A549 (cell line): ENCODE measurements at regions not wholly inside any gene's neighbourhood (a gene's known extent, or its start where the extent isn't known, plus 50 kb on each side); places are given as distances from the start of the nearest gene placed in this dataset.

Experiments used
- ATAC-seq, 2 experiments: fragments of 200-7000 bp in 1 of 2; fragments of >200 bp in 1 of 2; cut with Nextera tagmentation in 1 of 2; cut with Tn5 transposase in 1 of 2; 3 replicates each; pipeline versions ENCODE4 v1.8.0 to v1.9.1; 2018 to 2020; ENCODE audit warnings: mild to moderate bottlenecking in 1 of 2, moderate library complexity in 1 of 2
- CTCF ChIA-PET: fragments of 300-600 bp; sonication (Branson Sonifier 250); formaldehyde crosslinking; extraction: SDS; loops from one replicate; lab custom pipeline; 2021; ENCODE audit warnings: antibody characterized with exemption, inconsistent platforms; lab: Yijun Ruan, JAX
- POLR2A ChIA-PET: fragments of 350-600 bp; formaldehyde crosslinking; extraction: SDS; loops from one replicate; lab custom pipeline; 2021; ENCODE audit warnings: antibody characterized with exemption, inconsistent platforms; lab: Yijun Ruan, JAX
- DNase-seq, 2 experiments: peaks; one replicate each; pipeline versions ENCODE4 v3.0.0 to v3.0.0-alpha.2; 2011 to 2016; ENCODE audit warnings: low read depth in 1 of 2, low spot score in 1 of 2
- FAIRE-seq: peaks from 2 replicates; lab custom pipeline; 2011; peaks lifted over from hg19 to GRCh38; lab: Jason Lieb, UNC
- H3K27ac ChIP-seq, 2 experiments: fragments of >200 bp; sonication (Bioruptor Twin); formaldehyde crosslinking; 3 replicates each; pipeline ENCODE4 v1.5.1; 2016 to 2017
- H3K4me1 ChIP-seq: fragments of >200 bp; sonication (Bioruptor Twin); formaldehyde crosslinking; 3 replicates; pipeline ENCODE4 v1.6.1; 2016
- H3K4me2 ChIP-seq: fragments of >200 bp; sonication (Bioruptor Twin); formaldehyde crosslinking; 3 replicates; pipeline ENCODE4 v1.6.1; 2016
- H3K4me3 ChIP-seq: fragments of >200 bp; sonication (Bioruptor Twin); formaldehyde crosslinking; 3 replicates; pipeline ENCODE4 v1.5.1; 2016
- H3K9me3 ChIP-seq: fragments of >200 bp; sonication (Bioruptor Twin); formaldehyde crosslinking; 3 replicates; pipeline ENCODE4 v1.6.1; 2016
- BHLHE40 ChIP-seq: IDR thresholded peaks from 2 replicates; pipeline ENCODE4 v1.6.1; 2012; ENCODE audit warnings: low read depth, low read length, inconsistent platforms
- CBX2 ChIP-seq: fragments of 200-600 bp; sonication (generic); IDR thresholded peaks from 2 replicates; pipeline ENCODE4 v1.6.1; 2016; ENCODE audit warnings: low read depth, mild to moderate bottlenecking, borderline replicate concordance
- EHF ChIP-seq: fragments of 250-450 bp; sonication (Bioruptor Pico); IDR thresholded peaks from 2 replicates; pipeline ENCODE4 v1.5.0; 2020; ENCODE audit warnings: mild to moderate bottlenecking
- EP300 ChIP-seq, 2 experiments: fragments of >200 bp; sonication (Bioruptor Twin); formaldehyde crosslinking; IDR thresholded peaks; 2 replicates in 1 of 2; 3 replicates in 1 of 2; pipeline ENCODE4 v1.6.1; 2016 to 2017
- ESRRA ChIP-seq: fragments of 150-350 bp; IDR thresholded peaks from 2 replicates; pipeline ENCODE4 v1.6.1; 2014; ENCODE audit warnings: mild to moderate bottlenecking, low read length, borderline replicate concordance
- FOSB ChIP-seq: fragments of 250-450 bp; sonication (Bioruptor Pico); IDR thresholded peaks from 2 replicates; pipeline ENCODE4 v1.5.0; 2020; ENCODE audit warnings: mild to moderate bottlenecking, moderate library complexity
- HDAC2 ChIP-seq: fragments of 200-600 bp; sonication (generic); IDR thresholded peaks from 2 replicates; pipeline ENCODE4 v1.6.1; 2016
- HOXB5 ChIP-seq: fragments of 250-450 bp; sonication (Bioruptor Pico); IDR thresholded peaks from 2 replicates; pipeline ENCODE4 v1.5.0; 2020; ENCODE audit warnings: mild to moderate bottlenecking, moderate library complexity
- JUN ChIP-seq, 2 experiments: fragments of >200 bp; sonication (Bioruptor Twin); formaldehyde crosslinking; IDR thresholded peaks; 2 replicates in 1 of 2; 3 replicates in 1 of 2; pipeline ENCODE4 v1.6.1; 2016 to 2017
- KDM1A ChIP-seq: fragments of 200-600 bp; sonication (generic); IDR thresholded peaks from 2 replicates; pipeline ENCODE4 v1.6.1; 2016; ENCODE audit warnings: low read depth, mild to moderate bottlenecking
- NPAS2 ChIP-seq: fragments of 250-450 bp; sonication (Bioruptor Pico); IDR thresholded peaks from 2 replicates; pipeline ENCODE4 v1.8.0; 2022; ENCODE audit warnings: mild to moderate bottlenecking, moderate library complexity, borderline replicate concordance
- PHF8 ChIP-seq: fragments of 200-600 bp; sonication (generic); IDR thresholded peaks from 2 replicates; pipeline ENCODE4 v1.6.1; 2016; ENCODE audit warnings: low read depth, mild to moderate bottlenecking, antibody characterized with exemption, moderate library complexity, borderline replicate concordance
- POLR2AphosphoS2 ChIP-seq: conservative IDR thresholded peaks from 2 replicates; pipeline ENCODE4 v1.6.1; 2012; ENCODE audit warnings: low read length, improper control_type of control experiment, inconsistent platforms
- RAD21 ChIP-seq, 2 experiments: fragments of >200 bp in 1 of 2; sonication (Bioruptor Twin) in 1 of 2; formaldehyde crosslinking in 1 of 2; IDR thresholded peaks in 1 of 2; conservative IDR thresholded peaks in 1 of 2; 2 replicates in 1 of 2; 3 replicates in 1 of 2; pipeline ENCODE4 v1.6.1; 2012 to 2018; ENCODE audit warnings: inconsistent platforms in 1 of 2
- RNF2 ChIP-seq: fragments of 200-600 bp; sonication (generic); IDR thresholded peaks from 2 replicates; pipeline ENCODE4 v1.6.1; 2016; ENCODE audit warnings: low read depth, mild to moderate bottlenecking, antibody characterized with exemption, moderate library complexity, borderline replicate concordance
- SMC3 ChIP-seq: fragments of >200 bp; sonication (Bioruptor Twin); formaldehyde crosslinking; IDR thresholded peaks from 3 replicates; pipeline ENCODE4 v1.6.1; 2018; ENCODE audit warnings: inconsistent platforms
- WGBS: methylation state at CpG from one replicate; pipeline ENCODE4 v1.1.6; 2017; ENCODE audit errors: missing lambda C conversion rate; 5-methylcytosine and 5-hydroxymethylcytosine counted together
- TF ChIP-seq, protein P1 (sequence below): fragments of 450-650 bp; IDR thresholded peaks from 2 replicates; pipeline ENCODE4 v1.6.1; 2014; ENCODE audit warnings: antibody characterized with exemption
- TF ChIP-seq, protein P2 (sequence below): fragments of >200 bp; sonication (Bioruptor Twin); formaldehyde crosslinking; IDR thresholded peaks from 2 replicates; pipeline ENCODE4 v1.6.1; 2016
- TF ChIP-seq, protein P3 (sequence below): IDR thresholded peaks from 2 replicates; pipeline ENCODE4 v1.6.1; 2012
- TF ChIP-seq, protein P4 (sequence below): fragments of >200 bp; sonication (Bioruptor Twin); formaldehyde crosslinking; IDR thresholded peaks from 3 replicates; pipeline ENCODE4 v1.5.1; 2016
- TF ChIP-seq, protein P5 (sequence below): fragments of 200-600 bp; sonication (generic); IDR thresholded peaks from 2 replicates; pipeline ENCODE4 v1.6.1; 2016; ENCODE audit warnings: antibody characterized with exemption, mild to moderate bottlenecking, moderate library complexity
- TF ChIP-seq, protein P6 (sequence below): fragments of >200 bp; sonication (Bioruptor Twin); formaldehyde crosslinking; IDR thresholded peaks from 3 replicates; pipeline ENCODE4 v1.6.1; 2016

DNA sequence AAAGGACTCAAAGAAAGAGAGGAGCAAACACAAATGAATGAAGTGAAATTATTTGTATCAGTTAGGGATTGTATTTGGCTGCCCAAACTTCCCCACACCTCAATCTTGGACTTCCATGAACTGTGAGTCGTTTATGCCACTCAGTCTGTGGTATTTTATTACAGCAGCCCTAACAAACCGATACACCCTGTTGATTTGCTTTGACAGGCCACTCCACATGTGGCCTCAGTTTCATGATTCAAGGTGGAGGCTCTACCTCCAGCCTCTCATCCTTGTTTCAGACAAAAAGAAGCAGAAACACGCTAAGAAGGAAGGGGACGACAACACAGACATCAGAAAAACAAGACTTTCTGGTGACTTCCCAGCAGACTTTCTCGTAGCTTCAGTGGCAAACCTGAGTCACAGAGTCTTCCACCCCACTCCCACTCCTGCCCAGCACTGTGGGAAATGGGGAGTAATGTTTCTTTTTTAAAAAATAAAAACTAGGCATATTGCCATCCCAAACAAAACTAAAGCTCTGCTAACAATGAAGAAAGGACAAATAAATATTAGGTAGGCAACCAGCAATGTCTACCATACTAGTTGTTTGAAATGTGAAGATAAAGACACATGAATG lies 52.2 kb upstream of the ABCA1 start:
- H3K9me3 ChIP-seq: no peaks in the 10 kb centered on the region
- ATAC-seq (no peak), DNase-seq (no peak), FAIRE-seq (no peak)
- no peak overlapping the region for H3K4me2 ChIP-seq
- POLR2A ChIA-PET: no interaction called here
- no peak for TF ChIP-seq HDAC2
- TF ChIP-seq, protein P1, sequence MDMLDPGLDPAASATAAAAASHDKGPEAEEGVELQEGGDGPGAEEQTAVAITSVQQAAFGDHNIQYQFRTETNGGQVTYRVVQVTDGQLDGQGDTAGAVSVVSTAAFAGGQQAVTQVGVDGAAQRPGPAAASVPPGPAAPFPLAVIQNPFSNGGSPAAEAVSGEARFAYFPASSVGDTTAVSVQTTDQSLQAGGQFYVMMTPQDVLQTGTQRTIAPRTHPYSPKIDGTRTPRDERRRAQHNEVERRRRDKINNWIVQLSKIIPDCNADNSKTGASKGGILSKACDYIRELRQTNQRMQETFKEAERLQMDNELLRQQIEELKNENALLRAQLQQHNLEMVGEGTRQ: no peak
- TF ChIP-seq KDM1A: no peak
- TF ChIP-seq NPAS2: no peak
- TF ChIP-seq POLR2AphosphoS2: no peak
- TF ChIP-seq, protein P2, sequence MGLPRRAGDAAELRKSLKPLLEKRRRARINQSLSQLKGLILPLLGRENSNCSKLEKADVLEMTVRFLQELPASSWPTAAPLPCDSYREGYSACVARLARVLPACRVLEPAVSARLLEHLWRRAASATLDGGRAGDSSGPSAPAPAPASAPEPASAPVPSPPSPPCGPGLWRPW: no peak
- no peak overlapping the region for H3K4me3 ChIP-seq
- no peak overlapping the region for H3K27ac ChIP-seq
- H3K4me1 ChIP-seq: no peaks in the 10 kb centered on the region
- 66% methylated on average over 5 of the region's 5 CpGs for WGBS
- CTCF ChIA-PET: interaction anchor here (0.6 to 1.2 kb wide), 3 partner anchors 18 to 435 kb away, joined by 3 read pairs; no protein-coding TSS in a partner anchor

DNA sequence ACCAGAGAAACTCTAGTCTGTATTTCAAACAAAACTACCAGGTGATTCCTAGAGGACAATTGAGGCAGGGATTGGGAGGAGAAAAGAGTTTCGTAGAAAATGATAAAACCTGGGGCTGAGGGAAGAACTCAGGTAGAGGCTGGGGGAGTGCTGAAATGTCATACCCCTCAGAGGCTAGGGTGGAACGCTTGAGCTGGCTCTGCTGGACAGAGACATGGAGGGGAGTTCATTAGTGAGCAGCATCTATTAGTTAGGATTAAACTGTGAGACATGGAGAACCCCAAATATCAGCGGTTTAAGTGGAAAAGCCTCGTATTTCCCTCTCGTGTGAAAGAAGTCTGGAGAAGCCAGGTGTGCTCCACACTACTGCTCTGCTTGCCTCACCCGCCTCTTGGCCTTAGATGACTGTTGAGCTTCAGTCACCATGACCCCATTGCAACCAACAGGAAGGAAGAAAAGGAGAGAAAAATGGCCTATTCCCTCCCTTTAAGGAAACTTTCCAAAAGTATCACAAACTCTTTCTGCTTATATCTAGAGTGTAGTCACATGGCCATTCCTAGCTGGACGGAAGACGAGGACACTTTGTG lies 53.7 kb upstream of the ABCA1 start:
- H3K9me3 ChIP-seq: no peaks in the 10 kb centered on the region
- WGBS: 83% methylated on average over 8 of the region's 8 CpGs
- no peak overlapping the region for H3K4me3 ChIP-seq
- POLR2A ChIA-PET: interaction anchor here (0.6 kb wide), 1 partner anchor 54 kb away, joined by 5 read pairs; no protein-coding TSS in a partner anchor
- FAIRE-seq (no peak), ATAC-seq (no peak), DNase-seq (no peak)
- TF ChIP-seq HOXB5 (CRISPR knock-in tag) (no peak), BHLHE40 (no peak), FOSB (CRISPR knock-in tag) (no peak), POLR2AphosphoS2 (no peak), RNF2 (no peak), EHF (CRISPR knock-in tag) (no peak)
- TF ChIP-seq, protein P3, sequence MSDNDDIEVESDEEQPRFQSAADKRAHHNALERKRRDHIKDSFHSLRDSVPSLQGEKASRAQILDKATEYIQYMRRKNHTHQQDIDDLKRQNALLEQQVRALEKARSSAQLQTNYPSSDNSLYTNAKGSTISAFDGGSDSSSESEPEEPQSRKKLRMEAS: no peak
- TF ChIP-seq, protein P4, sequence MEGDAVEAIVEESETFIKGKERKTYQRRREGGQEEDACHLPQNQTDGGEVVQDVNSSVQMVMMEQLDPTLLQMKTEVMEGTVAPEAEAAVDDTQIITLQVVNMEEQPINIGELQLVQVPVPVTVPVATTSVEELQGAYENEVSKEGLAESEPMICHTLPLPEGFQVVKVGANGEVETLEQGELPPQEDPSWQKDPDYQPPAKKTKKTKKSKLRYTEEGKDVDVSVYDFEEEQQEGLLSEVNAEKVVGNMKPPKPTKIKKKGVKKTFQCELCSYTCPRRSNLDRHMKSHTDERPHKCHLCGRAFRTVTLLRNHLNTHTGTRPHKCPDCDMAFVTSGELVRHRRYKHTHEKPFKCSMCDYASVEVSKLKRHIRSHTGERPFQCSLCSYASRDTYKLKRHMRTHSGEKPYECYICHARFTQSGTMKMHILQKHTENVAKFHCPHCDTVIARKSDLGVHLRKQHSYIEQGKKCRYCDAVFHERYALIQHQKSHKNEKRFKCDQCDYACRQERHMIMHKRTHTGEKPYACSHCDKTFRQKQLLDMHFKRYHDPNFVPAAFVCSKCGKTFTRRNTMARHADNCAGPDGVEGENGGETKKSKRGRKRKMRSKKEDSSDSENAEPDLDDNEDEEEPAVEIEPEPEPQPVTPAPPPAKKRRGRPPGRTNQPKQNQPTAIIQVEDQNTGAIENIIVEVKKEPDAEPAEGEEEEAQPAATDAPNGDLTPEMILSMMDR: no peak
- no peak overlapping the region for H3K27ac ChIP-seq
- no peaks in the 10 kb centered on the region for H3K4me1 ChIP-seq
- no peak overlapping the region for H3K4me2 ChIP-seq
- CTCF ChIA-PET: interaction anchor here (0.9 to 1.9 kb wide), 4 partner anchors 49 to 434 kb away, joined by 3 to 7 read pairs (median 4); no protein-coding TSS in a partner anchor

DNA sequence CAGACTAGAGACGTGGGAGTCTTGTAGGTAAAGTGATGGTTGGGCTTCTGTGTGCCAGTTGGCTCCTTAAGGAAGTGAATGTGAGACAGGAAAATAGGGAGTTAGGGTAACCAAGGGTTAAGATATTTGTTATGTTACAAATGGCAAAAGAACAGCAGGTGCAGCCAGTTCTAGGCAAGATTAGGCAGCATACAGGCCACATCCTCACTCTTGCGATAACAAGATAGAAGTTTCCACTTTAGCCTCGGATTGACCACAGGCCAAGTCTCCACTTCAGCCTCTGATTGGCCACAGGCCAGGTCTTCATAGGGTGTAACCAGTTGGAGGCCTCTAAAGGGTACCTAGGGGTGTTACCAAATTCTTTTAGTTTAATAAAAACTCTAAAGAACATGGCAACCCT lies 54.6 kb upstream of the ABCA1 start:
- no peak overlapping the region for H3K27ac ChIP-seq
- no peak for ATAC-seq
- H3K9me3 ChIP-seq: no peaks in the 10 kb centered on the region
- H3K4me1 ChIP-seq: no peaks in the 10 kb centered on the region
- DNase-seq: no peak
- no peak for FAIRE-seq
- no peak overlapping the region for H3K4me2 ChIP-seq
- CTCF ChIA-PET: interaction anchor here (0.9 to 1.9 kb wide), 2 partner anchors 48 to 55 kb away, joined by 4 to 7 read pairs; no protein-coding TSS in a partner anchor
- POLR2A ChIA-PET: no interaction called here
- H3K4me3 ChIP-seq: no peak overlapping the region
- 86% methylated on average over 3 of the region's 3 CpGs for WGBS
- TF ChIP-seq RAD21 (conservative IDR thresholded peaks at IDR 0.05 in 1 of 2, IDR thresholded peaks at IDR 0.05 in 1 of 2) (no peak), KDM1A (no peak), NPAS2 (no peak), CBX2 (no peak), SMC3 (no peak), PHF8 (no peak), EP300 (IDR thresholded peaks at IDR 0.05) (no peak), JUN (IDR thresholded peaks at IDR 0.05) (no peak), HDAC2 (no peak), ESRRA (no peak)
- TF ChIP-seq, protein P5, sequence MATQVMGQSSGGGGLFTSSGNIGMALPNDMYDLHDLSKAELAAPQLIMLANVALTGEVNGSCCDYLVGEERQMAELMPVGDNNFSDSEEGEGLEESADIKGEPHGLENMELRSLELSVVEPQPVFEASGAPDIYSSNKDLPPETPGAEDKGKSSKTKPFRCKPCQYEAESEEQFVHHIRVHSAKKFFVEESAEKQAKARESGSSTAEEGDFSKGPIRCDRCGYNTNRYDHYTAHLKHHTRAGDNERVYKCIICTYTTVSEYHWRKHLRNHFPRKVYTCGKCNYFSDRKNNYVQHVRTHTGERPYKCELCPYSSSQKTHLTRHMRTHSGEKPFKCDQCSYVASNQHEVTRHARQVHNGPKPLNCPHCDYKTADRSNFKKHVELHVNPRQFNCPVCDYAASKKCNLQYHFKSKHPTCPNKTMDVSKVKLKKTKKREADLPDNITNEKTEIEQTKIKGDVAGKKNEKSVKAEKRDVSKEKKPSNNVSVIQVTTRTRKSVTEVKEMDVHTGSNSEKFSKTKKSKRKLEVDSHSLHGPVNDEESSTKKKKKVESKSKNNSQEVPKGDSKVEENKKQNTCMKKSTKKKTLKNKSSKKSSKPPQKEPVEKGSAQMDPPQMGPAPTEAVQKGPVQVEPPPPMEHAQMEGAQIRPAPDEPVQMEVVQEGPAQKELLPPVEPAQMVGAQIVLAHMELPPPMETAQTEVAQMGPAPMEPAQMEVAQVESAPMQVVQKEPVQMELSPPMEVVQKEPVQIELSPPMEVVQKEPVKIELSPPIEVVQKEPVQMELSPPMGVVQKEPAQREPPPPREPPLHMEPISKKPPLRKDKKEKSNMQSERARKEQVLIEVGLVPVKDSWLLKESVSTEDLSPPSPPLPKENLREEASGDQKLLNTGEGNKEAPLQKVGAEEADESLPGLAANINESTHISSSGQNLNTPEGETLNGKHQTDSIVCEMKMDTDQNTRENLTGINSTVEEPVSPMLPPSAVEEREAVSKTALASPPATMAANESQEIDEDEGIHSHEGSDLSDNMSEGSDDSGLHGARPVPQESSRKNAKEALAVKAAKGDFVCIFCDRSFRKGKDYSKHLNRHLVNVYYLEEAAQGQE: no peak
- TF ChIP-seq, protein P6, sequence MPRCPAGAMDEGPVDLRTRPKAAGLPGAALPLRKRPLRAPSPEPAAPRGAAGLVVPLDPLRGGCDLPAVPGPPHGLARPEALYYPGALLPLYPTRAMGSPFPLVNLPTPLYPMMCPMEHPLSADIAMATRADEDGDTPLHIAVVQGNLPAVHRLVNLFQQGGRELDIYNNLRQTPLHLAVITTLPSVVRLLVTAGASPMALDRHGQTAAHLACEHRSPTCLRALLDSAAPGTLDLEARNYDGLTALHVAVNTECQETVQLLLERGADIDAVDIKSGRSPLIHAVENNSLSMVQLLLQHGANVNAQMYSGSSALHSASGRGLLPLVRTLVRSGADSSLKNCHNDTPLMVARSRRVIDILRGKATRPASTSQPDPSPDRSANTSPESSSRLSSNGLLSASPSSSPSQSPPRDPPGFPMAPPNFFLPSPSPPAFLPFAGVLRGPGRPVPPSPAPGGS: no peak
